Activated CD4-positive, alpha-beta T cell treated with anti-CD3 and anti-CD28 coated beads, Interleukin-2, amount 10 ng/mL, durations not matched to agents 24 days and 14 days (primary cell): ENCODE measurements at regions not wholly inside any gene's neighbourhood (a gene's known extent, or its start where the extent isn't known, plus 50 kb on each side); places are given as distances from the start of the nearest gene placed in this dataset.
"Not testable (repeated sequence)": the region's sequence is repeated elsewhere in the genome, so short reads cannot be mapped to it uniquely, and the experiment has no call there.

Source experiments
- DNase-seq: peaks from one replicate; pipeline ENCODE4 v3.0.0; 2022
- H3K27ac Mint-ChIP-seq: one replicate; pipeline ENCODE4 v1.8.0; 2022; ENCODE audit warnings: mild to moderate bottlenecking, mixed read lengths
- H3K27me3 Mint-ChIP-seq: one replicate; pipeline ENCODE4 v1.8.0; 2022; ENCODE audit warnings: mixed read lengths
- H3K36me3 Mint-ChIP-seq: one replicate; pipeline ENCODE4 v1.8.0; 2022; ENCODE audit warnings: low read depth, mild to moderate bottlenecking, mixed read lengths
- H3K4me1 Mint-ChIP-seq: one replicate; pipeline ENCODE4 v1.8.0; 2021; ENCODE audit warnings: mixed read lengths
- H3K4me3 Mint-ChIP-seq: one replicate; pipeline ENCODE4 v1.8.0; 2022; ENCODE audit warnings: mild to moderate bottlenecking, moderate library complexity, mixed read lengths
- H3K9me3 Mint-ChIP-seq: one replicate; pipeline ENCODE4 v1.8.0; 2021; ENCODE audit warnings: mixed read lengths
- intact Hi-C: fragments of 100-400 bp; cut with micrococcal nuclease; formaldehyde crosslinking; loops from one replicate; pipeline ENCODE4 v1.15.1; 2023

GRCh38 chr7:3176112-3177000 lies 124.7 kb upstream of the SDK1 start:
- Mint-ChIP-seq H3K4me1 (no peaks in the 10 kb centered on the region), H3K27me3 (peaks cover 1% of the 10 kb centered on the region), H3K9me3 (peaks cover 5% of the 10 kb centered on the region), H3K27ac (no peak overlapping the region), H3K36me3 (no peaks in the 10 kb centered on the region), H3K4me3 (no peak overlapping the region)
- intact Hi-C loops = no loop called here
- DNase-seq = no peak

GRCh38 chr7:3177271-3177670 lies 123.8 kb upstream of the SDK1 start:
- DNase-seq = no peak
- Mint-ChIP-seq H3K36me3 (no peaks in the 10 kb centered on the region), H3K9me3 (no peaks in the 10 kb centered on the region), H3K4me3 (no peak overlapping the region), H3K27ac (no peak overlapping the region), H3K4me1 (no peaks in the 10 kb centered on the region), H3K27me3 (peaks cover 1% of the 10 kb centered on the region)
- intact Hi-C loops = no loop called here

DNA sequence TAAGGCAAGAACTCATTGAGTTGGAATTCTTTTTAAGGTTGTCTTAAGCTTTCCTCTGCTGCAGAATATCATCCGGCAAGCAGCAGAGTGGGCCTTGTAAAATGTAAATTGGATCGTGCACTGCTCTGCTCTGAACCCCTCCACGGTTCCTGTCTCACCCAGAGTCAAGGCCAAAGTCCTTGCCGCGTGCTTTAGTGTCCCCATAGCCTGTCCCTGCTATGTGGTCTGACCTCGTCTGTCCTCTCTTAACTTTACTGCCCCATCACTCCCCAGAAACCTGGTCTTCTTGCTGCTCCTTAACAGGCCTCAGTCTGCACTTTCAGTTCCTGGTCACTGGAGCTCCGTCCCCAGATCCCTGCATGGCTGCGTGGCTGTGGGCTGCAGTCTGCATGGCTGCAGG lies 121.6 kb upstream of the SDK1 start:
- no peak overlapping the region for H3K27ac Mint-ChIP-seq
- no peak for DNase-seq
- H3K4me3 Mint-ChIP-seq = no peak overlapping the region
- H3K4me1 Mint-ChIP-seq = no peaks in the 10 kb centered on the region
- no peaks in the 10 kb centered on the region for H3K9me3 Mint-ChIP-seq
- no peaks in the 10 kb centered on the region for H3K36me3 Mint-ChIP-seq
- H3K27me3 Mint-ChIP-seq = peaks cover under 1% of the 10 kb centered on the region
- intact Hi-C loops = no loop called here

DNA sequence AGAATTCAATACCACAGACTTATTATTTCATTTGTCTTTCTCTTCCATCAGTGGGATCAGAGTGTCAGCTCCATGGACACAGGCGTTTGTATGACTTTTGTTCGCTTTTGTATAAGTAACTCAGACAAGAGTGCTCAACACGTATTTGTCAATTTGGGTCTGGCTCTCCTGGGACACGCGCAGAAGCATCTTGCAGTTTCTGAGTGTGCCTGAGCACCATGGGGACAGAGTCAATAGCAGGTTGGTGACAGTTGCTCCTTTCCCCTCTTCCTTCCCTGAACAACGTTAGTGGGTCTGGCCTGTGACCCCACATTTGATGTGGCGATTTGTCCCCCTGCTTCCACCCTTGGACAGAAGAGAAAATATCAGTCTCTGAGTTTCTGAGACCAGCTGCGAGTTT lies 120.4 kb upstream of the SDK1 start:
- Mint-ChIP-seq H3K27ac (no peak overlapping the region), H3K9me3 (no peaks in the 10 kb centered on the region), H3K27me3 (no peaks in the 10 kb centered on the region), H3K4me1 (no peaks in the 10 kb centered on the region), H3K36me3 (no peaks in the 10 kb centered on the region), H3K4me3 (no peak overlapping the region)
- DNase-seq = no peak
- intact Hi-C loops = no loop called here

GRCh38 chr7:3182055-3182454 lies 119.0 kb upstream of the SDK1 start:
- H3K4me3 Mint-ChIP-seq, H3K9me3 Mint-ChIP-seq, H3K4me1 Mint-ChIP-seq, intact Hi-C loops, DNase-seq, H3K36me3 Mint-ChIP-seq, H3K27me3 Mint-ChIP-seq, H3K27ac Mint-ChIP-seq: not testable (repeated sequence)

DNA sequence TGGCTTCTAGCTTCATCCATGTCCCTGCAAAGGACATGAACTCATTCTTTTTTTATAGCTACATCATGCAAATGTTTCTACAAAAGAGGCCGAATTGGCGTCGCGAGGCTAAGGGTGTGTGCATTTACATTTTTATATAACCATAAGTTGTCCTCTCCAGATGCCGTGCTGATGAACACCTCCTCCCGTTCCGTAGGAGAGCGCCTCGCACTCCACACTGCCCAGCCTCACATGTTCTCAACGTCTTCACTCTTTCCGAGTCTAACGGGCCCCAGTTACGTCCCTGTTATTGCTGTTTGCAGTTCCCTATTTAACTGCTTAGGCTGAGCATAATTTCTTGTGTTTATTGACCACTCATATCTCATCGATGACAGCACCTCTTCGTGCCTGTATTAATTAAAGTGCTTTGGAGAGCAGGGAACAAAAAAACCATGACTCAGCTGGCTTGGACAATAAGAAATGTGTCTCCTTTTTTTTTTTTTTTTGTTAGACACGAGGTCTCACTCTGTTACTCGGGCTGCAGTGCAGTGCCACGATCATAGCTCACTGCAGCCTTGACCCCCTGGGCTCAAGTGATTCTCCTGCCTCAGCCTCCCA lies 113.5 kb upstream of the SDK1 start:
- Mint-ChIP-seq H3K36me3 (no peaks in the 10 kb centered on the region), H3K9me3 (no peaks in the 10 kb centered on the region), H3K4me3 (no peak overlapping the region), H3K4me1 (no peaks in the 10 kb centered on the region), H3K27ac (no peak overlapping the region), H3K27me3 (no peaks in the 10 kb centered on the region)
- intact Hi-C loops = no loop called here
- DNase-seq = no peak

DNA sequence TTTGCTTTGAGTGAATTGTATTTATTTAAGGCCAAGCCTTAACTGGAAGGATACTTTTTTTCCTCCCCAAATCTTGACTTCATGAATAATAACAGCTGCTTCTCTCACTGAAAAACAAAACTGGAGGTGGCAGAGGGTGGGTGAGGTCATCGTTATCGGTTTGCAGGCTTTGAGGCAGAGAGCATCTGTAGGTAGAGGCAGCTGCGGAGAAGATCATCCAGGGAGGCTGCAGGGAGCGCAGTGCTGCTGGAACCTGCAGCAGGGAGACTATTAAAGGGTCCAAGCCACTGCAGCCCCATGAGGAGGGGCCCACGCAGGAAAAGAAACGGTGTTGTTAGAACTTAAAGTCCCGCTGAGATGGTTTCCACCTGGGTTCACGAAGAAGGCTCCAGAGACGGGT lies 112.1 kb upstream of the SDK1 start:
- Mint-ChIP-seq H3K36me3 (no peaks in the 10 kb centered on the region), H3K4me3 (no peak overlapping the region), H3K27ac (no peak overlapping the region), H3K9me3 (no peaks in the 10 kb centered on the region), H3K4me1 (no peaks in the 10 kb centered on the region), H3K27me3 (no peaks in the 10 kb centered on the region)
- intact Hi-C loops = no loop called here
- DNase-seq = no peak

- DNase-seq = no peak
- H3K9me3 Mint-ChIP-seq = peaks cover 3% of the 10 kb centered on the region
- no peak overlapping the region for H3K27ac Mint-ChIP-seq
- peaks cover 2% of the 10 kb centered on the region for H3K4me1 Mint-ChIP-seq
- H3K36me3 Mint-ChIP-seq = no peaks in the 10 kb centered on the region
- H3K27me3 Mint-ChIP-seq = no peaks in the 10 kb centered on the region
- intact Hi-C loops = no loop called here
- no peak overlapping the region for H3K4me3 Mint-ChIP-seq
These were observed 109.5 kb upstream of the SDK1 start for GRCh38 chr7:3191548-3191947.

DNA sequence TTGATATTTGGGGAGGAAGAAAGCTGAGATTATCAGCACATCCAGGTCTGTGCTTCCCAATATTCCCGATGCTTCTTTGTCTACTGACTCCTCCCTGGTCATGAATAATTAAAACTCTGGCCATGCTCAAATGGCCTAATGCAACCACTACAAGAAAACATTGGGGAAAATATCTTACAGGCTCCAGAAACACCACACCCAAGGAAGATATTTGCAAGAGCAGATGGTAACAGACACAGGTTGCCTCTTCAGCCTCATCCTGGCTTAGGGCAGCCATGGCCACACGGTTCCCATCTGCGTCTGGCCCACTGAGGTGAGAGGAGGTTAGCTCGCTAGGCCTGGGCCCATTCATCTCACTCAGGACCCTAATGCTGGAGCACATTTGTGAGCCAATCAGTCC lies 108.4 kb upstream of the SDK1 start:
- DNase-seq = no peak
- peaks cover 3% of the 10 kb centered on the region for H3K9me3 Mint-ChIP-seq
- H3K36me3 Mint-ChIP-seq = no peaks in the 10 kb centered on the region
- H3K27me3 Mint-ChIP-seq = no peaks in the 10 kb centered on the region
- no peak overlapping the region for H3K4me3 Mint-ChIP-seq
- H3K27ac Mint-ChIP-seq = no peak overlapping the region
- H3K4me1 Mint-ChIP-seq = peaks cover 2% of the 10 kb centered on the region
- intact Hi-C loops = no loop called here

DNA sequence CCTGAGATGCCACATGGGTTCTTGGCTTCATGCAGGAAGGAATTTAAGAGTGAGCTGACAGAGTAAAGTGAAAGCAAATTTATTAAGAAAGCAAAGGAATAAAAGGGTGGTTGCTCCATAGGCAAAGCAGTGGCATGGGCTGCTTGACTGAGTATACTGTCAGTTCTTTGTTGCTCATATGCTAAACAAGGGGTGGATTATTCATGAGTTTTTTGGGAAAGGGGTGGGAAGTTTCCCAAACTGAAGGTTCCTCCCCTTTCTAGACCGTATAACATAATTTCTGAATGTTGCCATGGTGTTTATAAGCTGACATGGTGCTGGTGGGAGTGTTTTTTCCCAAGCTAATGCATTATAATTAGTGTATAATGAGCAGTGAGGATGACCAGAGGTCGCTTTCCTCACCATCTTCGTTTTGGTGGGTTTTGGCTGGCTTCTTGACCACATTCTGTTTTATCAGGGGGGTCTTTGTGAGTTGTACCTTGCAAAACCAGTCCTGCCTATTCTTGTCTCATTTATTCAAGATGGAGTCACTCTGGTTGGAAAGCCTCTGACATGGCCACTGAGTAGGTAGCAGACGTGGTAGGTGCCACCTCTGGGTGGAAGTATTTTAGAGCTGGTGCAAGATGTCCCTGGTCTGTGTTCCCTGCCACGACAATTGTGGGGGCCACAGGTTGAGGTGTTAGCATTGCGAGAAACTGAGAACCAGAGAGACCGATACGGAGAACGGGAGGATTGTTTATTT lies 107.5 kb upstream of the SDK1 start:
- Mint-ChIP-seq H3K4me3 (no peak overlapping the region), H3K4me1 (peaks cover 2% of the 10 kb centered on the region), H3K9me3 (peaks cover 3% of the 10 kb centered on the region), H3K27ac (no peak overlapping the region), H3K27me3 (peaks cover 1% of the 10 kb centered on the region), H3K36me3 (no peaks in the 10 kb centered on the region)
- no peak for DNase-seq
- intact Hi-C loops = no loop called here

GRCh38 chr7:3194501-3195141 lies 106.4 kb upstream of the SDK1 start:
- intact Hi-C loops = no loop called here
- H3K9me3 Mint-ChIP-seq = peaks cover 3% of the 10 kb centered on the region
- peaks cover 1% of the 10 kb centered on the region for H3K27me3 Mint-ChIP-seq
- H3K27ac Mint-ChIP-seq = no peak overlapping the region
- no peaks in the 10 kb centered on the region for H3K36me3 Mint-ChIP-seq
- H3K4me3 Mint-ChIP-seq = no peak overlapping the region
- H3K4me1 Mint-ChIP-seq = peaks cover 2% of the 10 kb centered on the region
- no peak for DNase-seq

DNA sequence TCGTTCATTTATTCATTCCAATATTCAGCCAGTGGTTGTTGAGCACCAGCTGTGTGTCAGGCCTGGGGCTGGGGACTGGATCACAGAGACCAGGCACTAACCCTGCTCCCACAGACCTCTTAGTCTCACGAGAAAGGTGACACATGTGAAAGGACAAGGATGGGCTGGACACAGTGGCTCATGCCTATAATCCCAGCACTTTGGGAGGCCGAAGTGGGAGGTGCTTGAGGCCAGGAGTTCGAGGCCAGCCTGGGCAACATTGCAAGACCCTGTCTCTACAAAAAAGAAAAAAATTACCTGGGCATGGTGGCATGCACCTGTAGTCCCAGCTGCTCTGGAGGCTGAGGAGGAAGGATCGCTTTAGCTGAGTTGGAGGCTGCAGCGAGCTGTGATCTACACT lies 105.9 kb upstream of the SDK1 start:
- intact Hi-C loops = no loop called here
- H3K9me3 Mint-ChIP-seq = peaks cover 3% of the 10 kb centered on the region
- H3K4me3 Mint-ChIP-seq = no peak overlapping the region
- H3K36me3 Mint-ChIP-seq = no peaks in the 10 kb centered on the region
- H3K4me1 Mint-ChIP-seq = peaks cover 2% of the 10 kb centered on the region
- no peak overlapping the region for H3K27ac Mint-ChIP-seq
- H3K27me3 Mint-ChIP-seq = peaks cover 1% of the 10 kb centered on the region
- no peak for DNase-seq

- H3K4me3 Mint-ChIP-seq = no peak overlapping the region
- H3K27ac Mint-ChIP-seq = no peak overlapping the region
- peaks cover 3% of the 10 kb centered on the region for H3K9me3 Mint-ChIP-seq
- no peaks in the 10 kb centered on the region for H3K36me3 Mint-ChIP-seq
- no peak for DNase-seq
- H3K4me1 Mint-ChIP-seq = peaks cover 2% of the 10 kb centered on the region
- intact Hi-C loops = no loop called here
- peaks cover 1% of the 10 kb centered on the region for H3K27me3 Mint-ChIP-seq
These were observed 104.2 kb upstream of the SDK1 start for GRCh38 chr7:3196629-3197400.
